HL-60/S4 treated with retinoic acid at 250 ng/mL for 4 days and 3 days (cell line): ENCODE measurements at regions not wholly inside any gene's neighbourhood (a gene's known extent, or its start where the extent isn't known, plus 50 kb on each side); places are given as distances from the start of the nearest gene placed in this dataset.
"Not testable (repeated sequence)": the region's sequence is repeated elsewhere in the genome, so short reads cannot be mapped to it uniquely, and the experiment has no call there.

Experiments used
- in situ Hi-C: fragments of 300-500 bp; cut with MboI; formaldehyde crosslinking; loops from 2 replicates; pipeline ENCODE4 v1.7.0; 2022; ENCODE audit warnings: low sequenced_read_pairs

- in situ Hi-C loops, result no loop called here
Measured at GRCh38 chr12:69168828-69169227, 70.5 kb upstream of the CPSF6 start.

DNA sequence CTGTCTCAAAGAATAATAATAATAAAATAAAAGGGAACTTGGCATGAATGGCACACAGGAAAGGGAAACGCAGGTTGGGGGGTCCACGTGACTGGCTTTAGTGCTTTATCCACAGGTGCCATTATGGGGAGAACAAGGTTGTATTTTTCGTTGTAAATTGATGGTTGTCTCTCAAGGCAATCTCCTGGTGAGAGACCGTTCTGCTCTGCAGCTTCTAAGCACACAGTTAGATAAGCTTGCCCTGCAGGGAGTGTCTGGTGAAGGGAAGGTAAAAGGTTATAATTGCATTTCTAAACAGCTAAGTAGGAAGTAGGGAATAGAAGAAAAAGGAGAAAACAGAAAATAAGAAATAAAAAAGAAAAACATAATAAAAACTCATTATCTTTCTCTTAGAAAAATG, 69.1 kb upstream of the CPSF6 start:
- in situ Hi-C loops, result no loop called here

DNA sequence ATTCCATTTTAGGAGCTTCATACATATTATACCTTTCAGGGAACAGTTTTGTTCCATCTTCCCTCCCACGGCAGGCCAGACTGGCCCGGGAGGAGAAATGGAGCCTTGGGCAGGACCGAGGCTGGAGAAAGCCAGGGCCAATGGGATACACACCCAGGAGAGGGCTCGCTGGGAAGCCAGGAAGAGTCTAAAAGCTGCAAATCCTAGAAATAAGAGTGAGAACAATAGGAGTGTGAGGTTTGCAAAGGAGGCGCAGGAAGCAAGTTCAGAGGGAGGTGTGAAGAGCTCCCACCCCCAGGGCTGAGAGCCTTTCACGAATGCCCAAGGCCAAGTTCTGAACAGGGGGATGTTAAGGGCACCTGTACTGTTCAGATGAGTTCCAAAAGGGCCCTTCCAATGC, 67.5 kb upstream of the CPSF6 start:
- in situ Hi-C loops, result no loop called here

- in situ Hi-C loops, result no loop called here
Measured at GRCh38 chr12:69172491-69172890, 66.9 kb upstream of the CPSF6 start.

DNA sequence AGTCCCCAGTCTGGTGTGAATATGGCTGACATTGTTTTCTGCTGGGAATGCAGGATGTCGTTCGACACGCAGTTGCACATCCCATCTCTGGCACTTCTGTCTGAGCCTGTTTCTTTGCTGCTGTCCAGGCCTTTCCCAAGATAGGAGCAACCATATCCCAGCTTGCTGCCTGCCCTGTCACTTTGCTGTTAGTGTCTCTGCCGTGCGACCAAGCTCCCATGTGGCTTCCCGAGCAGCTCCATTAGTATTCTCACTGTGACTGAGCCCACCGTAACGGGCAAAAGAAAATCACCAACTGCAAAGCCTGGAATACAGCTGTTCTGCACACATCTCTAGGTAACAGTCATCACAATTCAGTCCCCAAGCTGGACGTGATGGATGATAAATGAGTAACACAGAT, 66.0 kb upstream of the CPSF6 start:
- in situ Hi-C loops, result no loop called here

DNA sequence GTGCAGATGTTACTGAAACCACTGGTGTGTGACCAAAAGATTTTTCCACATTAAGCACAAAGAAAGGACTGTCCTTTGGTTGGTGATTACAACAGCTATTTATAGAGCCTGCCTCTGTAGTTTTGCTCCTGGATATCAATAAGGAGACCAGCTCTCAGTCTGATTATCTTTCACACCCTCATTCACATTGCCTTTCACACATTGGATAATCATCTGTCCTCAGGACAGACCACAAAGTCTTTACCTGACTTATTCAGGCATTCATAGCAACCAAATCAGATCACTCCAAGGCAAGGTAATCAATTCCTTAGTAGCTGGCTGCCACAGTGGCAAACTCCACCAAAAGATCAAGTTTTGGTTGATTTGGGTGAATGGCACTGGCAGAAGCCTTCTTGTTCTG, 59.6 kb upstream of the CPSF6 start:
- in situ Hi-C loops, result no loop called here

- in situ Hi-C loops, result not testable (repeated sequence)
Measured at GRCh38 chr12:69187572-69187971, 51.8 kb upstream of the CPSF6 start.

- in situ Hi-C loops, result no loop called here
Measured at GRCh38 chr12:69189378-69189978, 49.9 kb upstream of the CPSF6 start.
